Esophagus mucosa (tissue), 1 donor: ENCODE measurements at regions not wholly inside any gene's neighbourhood (a gene's known extent, or its start where the extent isn't known, plus 50 kb on each side); places are given as distances from the start of the nearest gene placed in this dataset.

Experiments used
- ATAC-seq: fragments of 200-7000 bp; cut with Tn5 transposase; one replicate; pipeline ENCODE4 v1.9.1; 2020
- donor health status: DM: yes; HTN: yes; CAD: no.

DNA sequence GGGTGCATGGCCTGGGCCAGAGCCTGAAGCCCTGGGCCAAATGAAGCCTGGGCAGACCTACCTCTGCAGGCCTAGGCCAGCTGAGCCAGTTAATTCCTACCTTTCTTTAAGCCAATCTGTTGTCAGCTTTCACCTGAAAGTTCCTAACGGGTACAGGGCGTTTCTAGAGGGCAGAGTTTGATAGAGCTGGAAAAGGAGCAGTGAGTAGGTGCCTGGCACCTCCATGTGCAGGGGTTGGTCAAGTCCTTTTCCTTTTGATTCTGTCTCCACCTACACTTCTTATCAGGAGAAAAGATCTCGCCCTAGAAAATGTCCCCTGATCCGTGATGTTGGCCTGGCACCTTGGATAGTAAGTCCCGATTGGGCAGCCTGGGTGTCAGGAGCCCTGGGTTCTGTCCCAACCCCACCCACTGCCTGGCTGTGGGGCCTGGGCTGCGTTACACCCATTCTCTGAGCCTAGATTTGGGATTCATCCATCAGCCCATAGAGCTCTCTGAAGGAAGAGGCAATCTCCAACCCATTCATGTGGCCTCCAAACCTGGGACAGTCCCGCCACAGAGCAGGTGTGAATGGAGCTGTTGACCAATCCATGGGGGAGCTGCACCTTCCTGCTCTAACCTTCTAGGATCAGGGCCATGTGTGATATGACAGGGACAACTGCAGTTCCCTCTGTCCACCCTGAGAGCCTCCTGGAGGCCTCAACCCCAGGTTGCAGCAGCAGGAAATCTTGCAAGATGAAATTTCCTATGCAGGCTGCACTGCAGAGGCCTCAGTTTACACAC is 304.3 kb downstream of the MATN1 start:
- ATAC-seq: no peak

DNA sequence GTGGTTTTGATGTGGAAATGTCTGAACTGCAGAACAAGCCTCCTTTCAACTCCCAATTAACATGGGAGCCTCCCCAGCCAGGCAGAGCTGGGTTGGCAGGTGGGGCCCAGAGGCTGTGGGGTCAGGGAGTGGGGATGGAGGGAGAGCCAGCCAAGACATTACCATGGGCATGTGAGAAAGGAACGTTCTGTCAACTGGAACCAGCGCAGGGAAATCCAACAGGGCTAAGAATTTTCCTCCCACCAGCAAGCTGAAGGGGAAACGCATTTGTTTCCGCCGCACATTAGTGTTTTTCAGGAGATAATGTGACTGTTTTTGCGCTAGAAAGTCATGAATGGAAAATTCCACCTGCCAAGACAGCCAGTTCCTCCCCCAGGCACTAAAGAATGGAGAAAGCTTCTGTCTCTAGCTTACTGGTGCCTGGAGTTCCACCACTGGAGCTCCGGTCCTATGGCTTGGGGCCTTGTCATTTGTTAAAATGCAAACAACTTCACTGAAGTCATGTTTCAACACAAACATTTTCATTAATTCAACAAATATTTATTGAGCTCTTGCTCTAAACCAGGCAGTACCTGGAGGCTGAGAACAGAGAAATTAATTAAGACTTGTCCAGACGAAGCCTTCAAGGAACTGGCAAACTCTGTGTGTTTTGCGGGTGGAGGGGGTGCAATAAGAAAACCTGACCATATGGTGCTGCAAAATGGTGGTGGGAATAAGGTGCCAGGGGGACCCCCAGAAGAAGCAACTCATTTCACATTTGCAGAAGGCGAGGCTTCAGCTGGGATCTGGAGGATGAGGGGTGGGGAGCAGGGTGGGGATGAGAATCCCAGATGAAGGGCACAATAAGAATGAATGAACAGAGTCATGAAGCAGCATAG is 305.1 kb downstream of the MATN1 start:
- no peak for ATAC-seq

DNA sequence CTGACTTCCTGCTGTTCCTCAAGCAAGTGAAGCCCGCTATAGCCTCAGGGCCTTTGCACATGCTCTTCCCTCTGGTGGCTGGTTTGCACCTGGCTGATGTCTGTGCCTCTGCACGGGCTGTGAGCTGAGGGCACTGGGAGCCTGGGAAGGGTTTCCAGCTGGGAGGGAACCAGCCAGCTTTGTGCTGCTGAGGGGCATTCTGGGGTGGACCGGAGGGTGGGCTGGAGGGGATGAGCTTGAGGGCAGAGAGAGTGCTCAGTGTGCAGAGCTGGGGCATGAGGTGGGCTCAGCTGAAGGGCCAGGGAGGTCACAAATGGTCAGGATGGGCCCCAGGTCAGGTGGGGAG is 305.7 kb downstream of the MATN1 start:
- no peak for ATAC-seq

DNA sequence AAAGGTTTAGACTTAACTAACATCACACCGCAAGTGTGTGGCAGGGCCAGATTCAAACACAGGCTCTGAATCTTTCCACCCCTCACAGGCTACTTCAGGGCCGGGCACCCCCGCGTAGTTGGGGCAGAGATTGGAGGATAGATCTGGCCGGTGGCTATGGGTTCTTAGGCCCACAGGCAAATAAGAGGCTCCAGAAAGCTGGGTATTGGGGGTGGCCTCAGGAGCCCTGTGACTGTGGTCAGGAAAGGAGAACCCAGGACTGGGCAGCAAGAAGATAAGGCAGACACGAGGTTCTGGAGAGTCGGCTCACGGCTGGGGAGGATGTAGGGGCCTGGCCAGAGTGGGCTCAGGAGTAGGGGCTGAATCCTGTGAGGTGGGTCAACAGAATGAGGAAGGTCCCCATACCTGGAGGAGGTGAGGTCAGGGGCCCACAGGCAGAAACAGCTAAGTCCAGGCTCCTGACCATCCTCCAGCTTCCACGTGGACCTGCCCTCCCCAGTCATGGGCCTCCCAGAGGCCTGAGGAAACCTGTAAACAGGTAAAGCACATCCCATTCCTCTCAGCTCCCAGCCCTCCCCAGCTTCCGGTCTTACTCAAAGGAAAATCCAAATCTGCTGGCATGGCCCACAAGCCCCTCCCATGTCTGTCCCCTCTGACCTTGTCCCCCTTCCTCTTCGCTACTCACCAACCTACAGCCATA is 306.2 kb downstream of the MATN1 start:
- no peak for ATAC-seq

DNA sequence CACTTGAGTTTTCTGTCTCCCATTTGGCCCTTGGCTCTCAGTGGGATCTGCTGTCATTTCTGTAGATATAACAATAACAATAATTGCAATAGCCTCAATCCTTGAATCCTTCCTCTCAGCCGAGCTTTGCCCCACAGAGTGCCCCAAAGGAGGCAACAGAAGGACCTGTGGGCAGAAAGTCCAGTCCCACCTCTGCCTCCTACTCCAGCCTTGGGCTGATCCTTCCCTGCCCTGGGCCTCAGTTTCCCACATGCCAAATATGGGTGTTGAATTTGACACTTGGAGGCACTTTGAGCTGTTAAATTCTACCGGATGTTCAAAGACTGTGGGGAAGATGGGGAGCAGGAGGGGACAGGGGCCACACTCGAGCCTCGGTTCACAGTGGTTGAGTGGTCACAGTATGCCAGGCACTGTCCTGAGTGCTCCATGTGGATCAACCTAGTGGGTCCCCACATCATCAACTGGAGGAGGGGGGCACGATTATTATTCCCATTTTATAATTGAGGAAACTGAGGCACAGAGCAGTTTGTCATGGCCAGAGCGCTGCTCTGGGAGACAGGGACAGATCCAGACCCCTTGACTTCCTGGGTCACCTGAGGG is 307.1 kb downstream of the MATN1 start:
- no peak for ATAC-seq

DNA sequence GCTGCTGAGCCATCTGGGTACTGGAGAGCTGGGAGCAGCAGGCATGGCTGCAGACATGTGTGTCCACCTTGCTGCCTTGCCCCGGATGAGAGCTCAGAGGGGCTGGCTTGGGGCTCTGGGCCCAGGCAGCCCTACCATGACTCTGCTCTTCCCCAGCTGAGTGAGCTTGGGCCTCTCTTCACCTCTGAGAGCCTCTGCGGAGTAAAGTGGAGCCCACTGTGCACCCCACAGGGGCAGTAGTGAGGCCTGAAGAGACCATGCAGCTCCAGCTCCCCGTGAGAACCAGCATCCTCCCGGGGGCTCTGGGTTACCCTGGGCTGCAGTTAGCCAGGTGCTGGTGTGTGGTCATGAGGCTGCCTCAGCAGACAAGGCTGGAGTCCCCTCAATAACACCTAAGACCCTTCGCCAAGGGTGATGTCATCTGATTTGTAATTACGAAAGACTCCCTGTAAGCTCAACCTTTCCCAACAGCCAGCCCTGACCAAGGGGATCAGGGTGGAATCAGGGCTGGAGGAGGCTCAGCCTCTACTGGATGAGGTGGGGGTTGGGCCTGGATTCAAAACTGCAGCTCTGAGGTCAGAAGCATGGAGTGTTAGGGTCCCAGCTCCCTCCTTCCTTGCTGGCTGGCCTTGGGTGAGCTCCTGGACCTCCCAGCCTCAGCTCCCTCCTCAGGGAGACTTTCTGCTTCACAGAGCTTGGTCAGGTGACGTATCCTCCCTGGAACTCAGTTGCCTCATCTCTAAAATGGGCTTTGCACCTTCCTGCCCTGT is 308.0 kb downstream of the MATN1 start:
- no peak for ATAC-seq

DNA sequence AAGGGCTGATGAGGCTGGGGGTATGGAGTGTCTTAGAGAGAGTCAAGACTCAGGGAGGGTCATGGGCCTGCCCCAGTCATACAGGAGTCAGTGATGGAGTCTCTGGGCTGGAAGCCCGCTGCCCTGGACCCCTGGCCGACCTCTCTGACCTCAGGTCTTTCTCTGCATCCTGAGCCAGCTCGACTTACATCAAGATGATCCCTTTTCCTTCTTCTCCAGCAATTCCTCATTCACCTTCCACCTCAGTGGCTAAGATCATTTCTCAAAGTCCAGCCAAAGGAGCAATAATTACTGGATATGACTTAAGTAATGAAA is 308.6 kb downstream of the MATN1 start:
- ATAC-seq: no peak

DNA sequence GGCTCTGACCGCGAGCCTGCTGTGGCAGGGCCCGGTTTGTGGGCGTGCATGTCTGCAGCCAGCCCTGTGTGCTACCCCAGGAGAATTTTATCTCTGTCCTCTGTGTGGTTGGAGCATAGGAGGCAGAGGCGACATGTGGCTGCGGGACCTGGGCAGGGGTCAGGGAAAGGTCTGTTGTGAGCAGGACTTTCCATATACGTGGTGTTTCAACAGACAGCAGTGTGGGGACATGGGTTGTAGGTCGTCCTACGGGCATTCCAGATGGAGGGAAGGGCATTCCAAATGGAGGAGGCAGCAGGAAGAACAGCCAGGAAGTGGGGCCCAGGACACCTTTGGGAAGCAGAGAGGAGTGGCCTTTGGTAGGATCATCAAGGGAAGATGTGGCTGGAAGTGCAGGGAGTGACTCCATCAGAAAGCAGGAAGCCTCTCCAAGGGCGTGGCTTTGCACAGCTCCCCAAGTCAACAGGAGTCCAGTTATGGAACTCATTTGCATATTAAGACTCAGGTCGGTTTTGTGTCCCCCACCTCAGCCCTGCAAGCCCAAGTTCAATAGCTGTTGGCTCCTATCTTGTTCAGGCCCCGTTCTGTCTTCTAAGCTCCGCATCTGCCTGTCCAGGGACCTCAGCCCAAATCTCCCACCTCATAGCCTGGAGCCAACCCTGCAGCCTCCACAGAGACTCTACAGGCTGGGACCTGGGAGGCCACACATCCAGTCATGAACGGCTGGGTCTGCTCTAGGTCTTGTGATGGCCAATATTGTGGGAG is 309.1 kb downstream of the MATN1 start:
- ATAC-seq: no peak

DNA sequence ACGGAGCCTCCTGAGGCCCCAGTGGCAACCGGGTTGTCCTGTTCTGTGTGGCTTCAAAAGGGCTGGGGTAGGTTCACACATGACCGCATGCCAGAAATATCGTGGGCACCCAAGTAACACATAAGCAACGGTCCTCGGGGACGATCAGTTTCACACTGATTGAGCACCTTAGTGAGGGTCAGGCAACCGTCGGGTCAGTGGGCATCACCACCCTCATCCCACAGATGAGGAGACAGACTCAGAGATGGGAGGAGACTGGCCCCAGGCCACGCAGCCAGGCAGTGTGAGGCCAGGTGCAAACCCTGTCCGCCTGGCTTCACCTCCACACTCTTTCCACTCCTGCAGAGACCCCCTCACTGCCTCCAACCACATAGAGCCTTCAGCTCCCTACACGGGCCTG is 309.8 kb downstream of the MATN1 start:
- ATAC-seq: no peak

DNA sequence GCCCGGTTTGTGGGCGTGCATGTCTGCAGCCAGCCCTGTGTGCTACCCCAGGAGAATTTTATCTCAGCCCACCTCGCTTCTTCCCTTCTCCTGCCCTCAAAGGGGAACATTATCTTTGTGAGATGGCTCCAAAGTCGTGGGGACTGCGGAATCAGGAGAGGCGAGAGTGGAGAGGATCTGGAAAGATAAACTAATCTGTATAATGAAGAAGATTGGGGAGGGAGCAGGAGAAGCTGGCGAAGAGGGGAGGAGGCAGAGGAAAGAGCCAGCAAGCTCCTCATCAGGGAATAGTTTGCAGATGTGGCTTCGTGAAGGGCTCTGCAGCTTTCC is 310.3 kb downstream of the MATN1 start:
- no peak for ATAC-seq

DNA sequence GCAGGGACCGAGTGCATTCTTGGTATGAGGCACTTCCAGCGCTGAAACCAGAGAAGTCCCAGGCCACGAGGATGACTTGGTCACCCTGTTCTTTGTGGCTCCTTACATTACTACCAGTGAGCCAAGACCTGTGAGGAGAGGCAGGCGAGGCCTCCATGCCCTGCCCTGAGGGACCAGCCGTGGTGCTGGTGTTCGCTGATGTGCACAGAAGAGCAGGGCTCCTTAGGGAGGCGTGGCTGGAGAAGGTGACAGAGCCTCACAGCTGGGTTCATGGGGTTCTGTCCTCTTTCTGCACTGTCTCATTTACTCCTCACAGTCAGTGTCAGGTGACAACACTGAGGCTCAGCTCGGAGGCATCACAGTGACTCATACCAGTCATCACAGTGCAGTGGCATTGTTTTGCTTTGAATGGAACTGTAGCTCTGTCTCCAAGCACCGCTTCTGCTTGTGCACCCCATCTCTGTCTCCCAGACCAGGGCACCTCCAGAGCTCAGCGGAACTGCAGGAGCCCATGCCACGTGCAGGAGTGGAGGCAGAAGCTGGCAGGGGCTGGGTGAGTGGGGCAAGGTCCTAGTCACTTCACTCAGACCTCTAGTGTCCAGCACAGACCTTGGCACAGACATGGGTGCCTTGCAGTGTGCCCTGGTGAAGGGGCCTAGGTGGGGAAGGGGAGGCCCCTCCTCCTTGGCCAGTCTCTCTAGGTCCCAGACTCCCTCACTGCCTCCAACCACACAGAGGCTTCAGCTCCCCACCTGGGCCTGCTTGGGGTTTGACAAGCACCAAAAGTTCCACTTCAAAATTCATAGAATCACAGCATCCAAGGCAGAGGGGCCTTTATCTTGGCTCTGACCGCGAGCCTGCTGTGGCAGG is 310.9 kb downstream of the MATN1 start:
- peak; percentile 68 for ATAC-seq

DNA sequence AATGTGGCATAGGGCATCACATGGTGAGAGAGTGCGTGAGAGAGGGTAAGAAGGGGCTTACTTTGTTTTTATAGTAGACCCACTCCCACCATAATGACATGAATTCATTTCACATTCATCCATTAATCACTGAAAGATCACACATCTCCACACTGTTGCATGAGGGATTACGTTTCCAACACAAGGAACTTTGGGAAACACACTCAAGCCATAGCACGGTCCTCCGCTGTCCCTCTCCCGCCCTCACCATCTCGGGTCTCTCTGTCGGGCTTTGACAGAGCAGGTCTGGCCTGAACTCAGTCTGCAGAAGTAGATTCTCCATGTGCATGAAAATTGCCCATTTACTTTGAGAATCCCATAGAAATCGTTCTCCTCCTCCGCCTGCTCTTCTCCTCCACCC is 312.2 kb downstream of the MATN1 start:
- no peak for ATAC-seq

DNA sequence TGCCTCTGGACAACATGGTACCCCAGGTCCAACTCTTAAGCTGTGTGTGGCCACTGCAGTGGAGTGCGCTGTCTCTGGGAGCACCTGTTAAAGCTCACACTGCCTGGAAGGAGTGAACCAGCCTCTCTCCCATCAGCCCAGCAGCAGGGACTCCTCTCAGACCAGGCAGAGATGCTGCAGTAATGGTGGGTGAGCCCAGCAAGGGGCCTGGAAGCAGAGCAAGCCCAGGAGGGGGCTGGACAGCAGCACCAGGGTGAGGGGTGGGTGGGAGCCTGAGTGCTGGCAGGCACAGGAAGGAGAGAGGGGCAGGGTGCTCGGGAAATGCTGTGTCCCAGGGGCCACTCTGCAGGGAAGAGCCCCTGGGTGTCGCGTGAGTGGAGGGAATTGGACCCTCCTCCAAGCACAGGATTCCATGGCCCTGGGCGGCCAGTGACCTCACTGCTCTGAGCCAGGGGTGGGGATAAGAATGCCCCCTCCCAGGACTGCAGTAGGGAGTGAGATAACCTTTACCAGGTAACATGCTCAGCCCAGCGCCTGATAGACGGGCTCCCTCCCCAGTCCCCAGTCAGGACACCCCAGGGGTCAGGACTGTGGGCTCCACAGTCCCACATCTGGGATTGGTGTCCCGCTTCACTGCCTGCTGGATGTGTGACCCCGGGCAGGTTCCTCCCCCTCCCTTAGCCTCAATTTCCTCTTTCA is 313.1 kb downstream of the MATN1 start:
- no peak for ATAC-seq

DNA sequence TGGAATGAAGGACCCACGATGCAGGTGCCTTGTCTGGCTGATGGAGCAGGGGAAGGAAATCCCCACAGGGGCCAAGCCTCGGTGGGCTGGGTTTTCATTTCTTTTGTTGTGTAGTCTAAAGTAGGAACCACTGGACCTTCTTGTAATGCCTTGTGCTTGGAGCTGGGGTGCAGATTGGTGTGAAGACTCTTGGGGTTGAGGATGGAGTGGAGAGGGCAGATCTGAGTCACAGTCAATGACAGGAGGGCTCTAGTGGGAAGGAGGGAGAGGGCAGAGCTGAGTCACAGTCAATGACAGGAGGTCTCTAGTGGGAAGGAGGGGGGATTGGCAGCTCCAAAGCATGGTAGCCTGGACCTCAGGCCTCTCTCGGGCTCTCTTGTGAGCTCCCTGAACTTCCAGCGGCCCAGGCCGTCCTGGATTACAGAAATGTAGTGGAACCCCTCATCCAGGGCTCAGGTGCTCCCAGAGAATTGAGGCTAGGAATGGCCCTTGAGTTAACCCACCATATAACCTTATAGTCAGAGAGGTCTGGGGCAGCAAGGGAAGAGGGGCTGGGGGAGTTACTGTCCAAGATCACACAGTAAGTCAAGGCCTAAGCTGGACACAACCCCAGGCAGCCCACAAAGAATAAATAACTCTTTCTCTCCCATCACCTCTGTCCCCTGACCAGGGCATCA is 313.8 kb downstream of the MATN1 start:
- no peak for ATAC-seq

DNA sequence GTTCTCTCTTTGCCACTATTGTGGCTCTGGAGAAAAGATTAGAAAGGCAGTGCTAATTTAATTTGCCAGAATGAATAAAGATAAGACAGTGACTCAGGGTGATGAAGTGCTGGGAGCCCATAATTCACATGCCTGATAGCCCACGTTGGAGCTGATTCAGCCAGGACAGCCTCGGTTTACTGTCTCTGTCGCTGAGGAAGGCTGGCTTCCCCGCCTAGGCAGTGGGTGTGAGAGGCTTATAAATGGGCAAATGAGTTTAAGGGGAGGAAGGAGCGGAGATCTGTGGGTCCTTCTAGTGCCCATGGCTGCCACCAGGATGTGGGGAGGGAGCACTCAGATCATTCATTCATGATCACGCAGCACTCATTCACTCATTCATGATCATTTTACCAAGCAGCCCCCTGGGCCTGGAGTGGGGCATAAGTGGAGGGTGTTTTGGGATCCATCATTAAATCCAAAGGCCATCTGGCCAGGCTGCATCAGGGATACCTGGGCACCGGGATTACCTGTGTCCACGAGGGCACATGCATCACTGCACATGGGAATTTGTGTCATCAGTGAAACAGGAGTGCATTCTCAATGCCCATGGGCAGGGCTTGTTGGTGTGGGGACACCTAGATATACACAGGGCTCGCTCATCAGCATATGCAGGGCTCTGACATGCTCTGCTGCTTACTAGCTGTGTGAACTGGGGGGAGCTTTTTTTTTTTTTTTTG is 315.4 kb downstream of the MATN1 start:
- ATAC-seq: no peak

DNA sequence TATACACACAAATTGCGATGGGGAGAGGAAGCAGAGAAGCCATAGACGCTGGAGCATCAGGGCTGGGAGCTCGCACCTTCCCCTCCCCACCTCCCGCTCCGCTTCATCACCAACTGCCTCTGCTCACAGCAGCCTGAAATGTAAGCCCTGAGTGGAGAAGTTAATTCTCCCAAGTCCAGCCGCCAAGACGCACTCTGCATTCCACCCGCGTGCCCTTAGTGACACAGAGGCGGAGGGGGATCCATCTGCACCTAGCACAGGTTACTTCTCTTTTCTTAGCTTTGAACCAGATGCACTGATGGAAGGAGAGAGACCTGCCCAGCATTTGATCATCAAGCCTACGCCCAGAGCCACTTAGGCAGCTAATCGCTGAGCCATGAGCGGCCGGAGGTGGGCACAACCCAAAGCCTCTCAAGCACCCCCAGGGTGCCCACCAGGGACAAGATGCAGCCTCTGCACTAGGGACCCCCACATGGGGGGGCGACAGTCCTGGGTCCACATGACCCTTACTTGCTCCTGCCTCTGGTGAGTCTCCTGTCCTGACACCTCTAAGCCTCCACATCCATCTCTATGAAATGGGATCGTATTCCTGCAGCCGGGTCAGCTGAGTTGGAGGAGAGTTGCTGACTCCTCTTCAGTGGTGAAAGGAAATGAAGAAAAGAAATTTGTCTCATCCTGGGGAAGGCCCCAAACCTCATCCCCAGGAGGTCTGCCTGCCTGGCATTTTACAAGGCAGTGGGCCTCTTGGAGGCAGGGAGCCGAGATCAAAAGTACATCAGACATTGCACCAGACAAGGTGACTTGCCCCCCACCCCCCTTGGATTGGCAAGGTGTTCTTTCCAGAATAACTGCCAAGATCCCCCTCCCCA is 316.2 kb downstream of the MATN1 start:
- ATAC-seq: no peak

DNA sequence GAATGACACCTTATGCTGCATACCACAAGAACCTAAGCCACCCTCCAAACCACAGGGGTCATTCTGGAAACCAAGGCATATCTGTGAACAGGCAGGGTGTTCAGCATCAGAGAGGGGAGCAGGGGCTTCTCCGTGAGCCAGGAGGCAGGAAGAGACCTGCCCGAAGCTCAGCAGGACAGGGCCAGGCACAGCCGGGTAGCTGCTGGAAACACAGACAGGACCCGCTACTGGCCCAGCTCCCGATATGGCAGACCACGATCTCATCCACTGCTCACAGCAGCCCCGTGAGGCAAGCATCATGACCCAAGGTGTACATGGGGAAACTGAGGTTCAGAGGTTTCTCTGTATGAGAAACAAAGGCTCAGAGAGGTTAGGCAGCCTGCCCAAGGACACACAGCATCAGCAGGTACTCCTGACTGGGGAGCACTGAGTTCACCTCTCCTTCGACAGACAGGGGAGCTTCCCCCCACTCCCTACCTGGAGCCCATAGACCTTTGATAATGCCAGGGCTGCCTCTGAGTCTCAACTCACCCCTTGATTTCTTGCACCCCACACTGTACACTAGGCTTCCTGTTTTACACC is 317.7 kb downstream of the MATN1 start:
- ATAC-seq: no peak
